ENCODE measurements at regions not wholly inside any gene's neighbourhood (a gene's known extent, or its start where the extent isn't known, plus 50 kb on each side); places are given as distances from the start of the nearest gene placed in this dataset.

DNA sequence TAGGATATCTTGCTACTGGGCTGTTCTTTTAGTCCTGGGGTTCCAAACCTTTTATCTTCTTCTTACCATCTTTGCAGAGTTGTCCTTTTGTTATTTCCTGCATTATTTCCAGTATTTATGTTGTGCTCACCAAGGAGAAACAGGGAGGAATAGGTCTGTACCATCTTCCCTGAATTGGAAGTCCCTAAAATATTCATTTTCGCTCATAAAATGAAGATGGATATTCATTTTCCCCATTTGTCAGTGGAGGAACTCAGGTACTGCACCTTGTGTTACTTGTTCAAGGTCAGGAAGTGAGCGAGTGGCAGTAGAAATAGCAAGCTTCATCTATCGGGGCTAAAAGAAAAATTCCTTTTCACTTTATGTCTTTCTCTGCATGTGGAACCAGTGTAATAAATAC, 989.7 kb downstream of the CDH11 start:
- no peak for TF ChIP-seq POLR2A (IDR thresholded peaks at IDR 0.05)
- TF ChIP-seq, protein P1, sequence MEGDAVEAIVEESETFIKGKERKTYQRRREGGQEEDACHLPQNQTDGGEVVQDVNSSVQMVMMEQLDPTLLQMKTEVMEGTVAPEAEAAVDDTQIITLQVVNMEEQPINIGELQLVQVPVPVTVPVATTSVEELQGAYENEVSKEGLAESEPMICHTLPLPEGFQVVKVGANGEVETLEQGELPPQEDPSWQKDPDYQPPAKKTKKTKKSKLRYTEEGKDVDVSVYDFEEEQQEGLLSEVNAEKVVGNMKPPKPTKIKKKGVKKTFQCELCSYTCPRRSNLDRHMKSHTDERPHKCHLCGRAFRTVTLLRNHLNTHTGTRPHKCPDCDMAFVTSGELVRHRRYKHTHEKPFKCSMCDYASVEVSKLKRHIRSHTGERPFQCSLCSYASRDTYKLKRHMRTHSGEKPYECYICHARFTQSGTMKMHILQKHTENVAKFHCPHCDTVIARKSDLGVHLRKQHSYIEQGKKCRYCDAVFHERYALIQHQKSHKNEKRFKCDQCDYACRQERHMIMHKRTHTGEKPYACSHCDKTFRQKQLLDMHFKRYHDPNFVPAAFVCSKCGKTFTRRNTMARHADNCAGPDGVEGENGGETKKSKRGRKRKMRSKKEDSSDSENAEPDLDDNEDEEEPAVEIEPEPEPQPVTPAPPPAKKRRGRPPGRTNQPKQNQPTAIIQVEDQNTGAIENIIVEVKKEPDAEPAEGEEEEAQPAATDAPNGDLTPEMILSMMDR (IDR thresholded peaks at IDR 0.05), result peak in 1 of 3 experiments; percentile 22

Data from testis (tissue), 2 donors.